ENCODE measurements at regions not wholly inside any gene's neighbourhood (a gene's known extent, or its start where the extent isn't known, plus 50 kb on each side); places are given as distances from the start of the nearest gene placed in this dataset.

DNA sequence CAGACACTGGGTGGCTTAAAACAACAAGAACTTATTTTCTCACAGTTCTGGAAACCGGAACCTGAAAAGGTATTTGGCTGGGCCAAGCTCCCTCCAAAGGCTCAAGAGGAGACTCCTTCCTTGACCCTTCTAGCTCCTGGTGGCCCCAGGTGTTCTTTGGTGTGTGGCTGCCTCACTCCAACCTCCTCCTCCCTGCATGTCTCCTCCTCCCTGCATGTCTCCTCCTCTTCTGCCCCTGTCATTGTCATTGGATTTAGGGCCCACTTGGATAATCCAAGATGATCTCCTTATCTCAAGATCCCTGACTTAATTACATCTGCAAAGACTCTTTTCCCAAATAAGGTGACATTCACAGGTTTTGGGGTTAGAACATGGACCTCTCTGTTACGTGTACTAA lies 69.8 kb upstream of the MFGE8 start:
- no peaks in the 10 kb centered on the region for H3K9me3 ChIP-seq (ENCODE audit: control insufficient read depth, insufficient read depth, low read depth, low read length)
- H4K20me1 ChIP-seq (ENCODE audit: control insufficient read depth, extremely low read depth, insufficient read depth, low read length), result no peaks in the 10 kb centered on the region
- no peak overlapping the region for H3K4me3 ChIP-seq (replicated peaks in 1 of 4; ENCODE audit: control extremely low read depth in 1 of 4, insufficient read depth in 1 of 4, low read depth in 3 of 4, low read length in 4 of 4)
- no peaks in the 10 kb centered on the region for H3K79me2 ChIP-seq (ENCODE audit: control insufficient read depth, insufficient read depth, low read length)
- H3K27me3 ChIP-seq (ENCODE audit: control insufficient read depth, insufficient read depth, low read length), result no peaks in the 10 kb centered on the region
- no peak overlapping the region for H3K9ac ChIP-seq (ENCODE audit: insufficient read depth, low read length)
- H3K4me1 ChIP-seq (ENCODE audit: control insufficient read depth, extremely low read depth, insufficient read depth, low read length), result peaks cover 15% of the 10 kb centered on the region
- no peaks in the 10 kb centered on the region for H3K36me3 ChIP-seq (ENCODE audit: control insufficient read depth, insufficient read depth, low read length)
- H3K27ac ChIP-seq (ENCODE audit: insufficient read depth, low read length), result no peak overlapping the region
- TF ChIP-seq EZH2 (IDR thresholded peaks at IDR 0.05; ENCODE audit: low read length, missing control alignments), result no peak
- TF ChIP-seq, protein P1, sequence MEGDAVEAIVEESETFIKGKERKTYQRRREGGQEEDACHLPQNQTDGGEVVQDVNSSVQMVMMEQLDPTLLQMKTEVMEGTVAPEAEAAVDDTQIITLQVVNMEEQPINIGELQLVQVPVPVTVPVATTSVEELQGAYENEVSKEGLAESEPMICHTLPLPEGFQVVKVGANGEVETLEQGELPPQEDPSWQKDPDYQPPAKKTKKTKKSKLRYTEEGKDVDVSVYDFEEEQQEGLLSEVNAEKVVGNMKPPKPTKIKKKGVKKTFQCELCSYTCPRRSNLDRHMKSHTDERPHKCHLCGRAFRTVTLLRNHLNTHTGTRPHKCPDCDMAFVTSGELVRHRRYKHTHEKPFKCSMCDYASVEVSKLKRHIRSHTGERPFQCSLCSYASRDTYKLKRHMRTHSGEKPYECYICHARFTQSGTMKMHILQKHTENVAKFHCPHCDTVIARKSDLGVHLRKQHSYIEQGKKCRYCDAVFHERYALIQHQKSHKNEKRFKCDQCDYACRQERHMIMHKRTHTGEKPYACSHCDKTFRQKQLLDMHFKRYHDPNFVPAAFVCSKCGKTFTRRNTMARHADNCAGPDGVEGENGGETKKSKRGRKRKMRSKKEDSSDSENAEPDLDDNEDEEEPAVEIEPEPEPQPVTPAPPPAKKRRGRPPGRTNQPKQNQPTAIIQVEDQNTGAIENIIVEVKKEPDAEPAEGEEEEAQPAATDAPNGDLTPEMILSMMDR (conservative IDR thresholded peaks at IDR 0.05 in 1 of 2, IDR thresholded peaks at IDR 0.05 in 1 of 2; ENCODE audit: low read depth in 1 of 2, low read length in 2 of 2), result no peak
- no peak for DNase-seq (ENCODE audit: low read depth in 2 of 2)
- no peak overlapping the region for H3K4me2 ChIP-seq (ENCODE audit: extremely low read depth, insufficient read depth, low read length)
- no peak overlapping the region for H2AFZ ChIP-seq (ENCODE audit: low read length)

DNA sequence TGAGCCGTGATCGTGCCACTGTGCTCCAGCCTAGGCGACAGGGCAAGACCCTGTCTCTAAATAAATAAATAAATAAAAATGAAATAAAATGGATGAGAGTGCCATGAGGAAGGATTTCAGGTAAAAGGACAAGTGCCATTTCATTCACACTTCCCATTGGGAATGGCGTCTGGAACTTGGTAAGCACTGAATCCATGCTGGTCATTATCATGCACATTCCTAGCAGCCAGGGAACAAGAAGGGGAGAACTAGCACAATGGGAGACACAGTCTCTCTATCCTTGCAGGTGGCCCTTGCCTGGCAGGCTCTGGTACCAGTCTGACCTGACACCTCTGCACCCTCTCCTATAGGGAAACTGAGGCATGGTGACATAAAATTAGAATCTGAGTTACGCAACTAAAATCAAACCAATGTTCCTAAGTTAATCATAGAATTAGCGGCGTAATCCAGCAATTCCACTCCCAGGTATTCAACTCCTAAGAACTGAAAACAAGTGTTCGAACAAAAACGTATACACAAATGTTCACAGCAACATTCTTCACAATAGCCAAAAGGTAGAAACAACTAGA lies 70.8 kb upstream of the MFGE8 start:
- no peak overlapping the region for H3K4me2 ChIP-seq (ENCODE audit: extremely low read depth, insufficient read depth, low read length)
- no peak overlapping the region for H2AFZ ChIP-seq (ENCODE audit: low read length)
- no peak overlapping the region for H3K27ac ChIP-seq (ENCODE audit: insufficient read depth, low read length)
- H3K36me3 ChIP-seq (ENCODE audit: control insufficient read depth, insufficient read depth, low read length), result no peaks in the 10 kb centered on the region
- no peaks in the 10 kb centered on the region for H3K9me3 ChIP-seq (ENCODE audit: control insufficient read depth, insufficient read depth, low read depth, low read length)
- H3K4me1 ChIP-seq (ENCODE audit: control insufficient read depth, extremely low read depth, insufficient read depth, low read length), result peaks cover 19% of the 10 kb centered on the region
- H4K20me1 ChIP-seq (ENCODE audit: control insufficient read depth, extremely low read depth, insufficient read depth, low read length), result no peaks in the 10 kb centered on the region
- no peaks in the 10 kb centered on the region for H3K27me3 ChIP-seq (ENCODE audit: control insufficient read depth, insufficient read depth, low read length)
- TF ChIP-seq, protein P1 (conservative IDR thresholded peaks at IDR 0.05 in 1 of 2, IDR thresholded peaks at IDR 0.05 in 1 of 2; ENCODE audit: low read depth in 1 of 2, low read length in 2 of 2), result no peak
- TF ChIP-seq EZH2 (IDR thresholded peaks at IDR 0.05; ENCODE audit: low read length, missing control alignments), result no peak
- no peak overlapping the region for H3K4me3 ChIP-seq (replicated peaks in 1 of 4; ENCODE audit: control extremely low read depth in 1 of 4, insufficient read depth in 1 of 4, low read depth in 3 of 4, low read length in 4 of 4)
- no peak overlapping the region for H3K9ac ChIP-seq (ENCODE audit: insufficient read depth, low read length)
- DNase-seq (ENCODE audit: low read depth in 2 of 2), result no peak
- no peaks in the 10 kb centered on the region for H3K79me2 ChIP-seq (ENCODE audit: control insufficient read depth, insufficient read depth, low read length)

DNA sequence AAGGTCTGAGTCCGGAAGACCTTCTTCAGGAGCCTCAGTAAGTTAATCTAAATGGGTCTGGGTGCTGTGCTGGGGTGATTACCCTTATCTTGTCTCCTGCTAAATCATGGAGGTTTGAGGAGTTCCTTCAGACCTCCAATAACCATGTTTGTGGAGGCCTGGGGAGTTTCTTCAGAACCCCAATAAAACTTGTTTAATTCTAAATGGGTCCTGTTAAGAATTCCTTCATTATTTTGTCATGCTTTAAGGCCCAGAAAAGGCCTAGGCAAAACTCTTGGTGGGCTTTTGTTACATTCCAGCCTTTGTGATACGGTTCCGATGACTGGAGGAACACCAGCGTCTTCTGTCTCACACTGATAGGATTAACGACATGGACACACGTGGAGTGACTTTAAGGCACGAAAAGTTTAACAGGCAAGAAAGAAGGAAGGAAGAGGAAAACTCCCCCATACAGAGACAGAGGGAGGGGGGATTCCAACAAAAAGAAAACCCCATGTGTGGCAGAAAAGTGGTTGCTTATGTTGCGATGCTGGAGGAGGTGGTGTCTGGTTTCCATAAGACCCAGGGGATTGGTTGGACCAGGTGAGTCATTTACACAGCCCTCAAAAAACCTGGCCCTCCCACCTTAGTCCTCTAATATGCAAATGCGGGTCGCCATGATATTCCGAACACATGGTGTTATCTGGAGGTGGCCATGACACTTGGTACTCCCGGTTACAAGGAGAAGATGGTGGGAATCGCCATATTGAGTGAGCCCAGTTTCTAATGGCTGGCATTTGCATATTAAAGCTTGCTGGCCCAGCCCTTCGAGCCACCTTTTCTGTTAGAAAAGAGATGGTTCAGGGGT lies 72.6 kb upstream of the MFGE8 start:
- peaks cover 27% of the 10 kb centered on the region for H3K4me1 ChIP-seq (ENCODE audit: control insufficient read depth, extremely low read depth, insufficient read depth, low read length)
- H3K4me2 ChIP-seq (ENCODE audit: extremely low read depth, insufficient read depth, low read length), result no peak overlapping the region
- no peak for TF ChIP-seq EZH2 (IDR thresholded peaks at IDR 0.05; ENCODE audit: low read length, missing control alignments)
- TF ChIP-seq, protein P1 (conservative IDR thresholded peaks at IDR 0.05 in 1 of 2, IDR thresholded peaks at IDR 0.05 in 1 of 2; ENCODE audit: low read depth in 1 of 2, low read length in 2 of 2), result no peak
- H2AFZ ChIP-seq (ENCODE audit: low read length), result no peak overlapping the region
- H3K4me3 ChIP-seq (replicated peaks in 1 of 4; ENCODE audit: control extremely low read depth in 1 of 4, insufficient read depth in 1 of 4, low read depth in 3 of 4, low read length in 4 of 4), result no peak overlapping the region
- no peak overlapping the region for H3K9ac ChIP-seq (ENCODE audit: insufficient read depth, low read length)
- no peaks in the 10 kb centered on the region for H3K27me3 ChIP-seq (ENCODE audit: control insufficient read depth, insufficient read depth, low read length)
- no peaks in the 10 kb centered on the region for H4K20me1 ChIP-seq (ENCODE audit: control insufficient read depth, extremely low read depth, insufficient read depth, low read length)
- H3K27ac ChIP-seq (ENCODE audit: insufficient read depth, low read length), result no peak overlapping the region
- H3K9me3 ChIP-seq (ENCODE audit: control insufficient read depth, insufficient read depth, low read depth, low read length), result no peaks in the 10 kb centered on the region
- DNase-seq (ENCODE audit: low read depth in 2 of 2), result no peak
- H3K79me2 ChIP-seq (ENCODE audit: control insufficient read depth, insufficient read depth, low read length), result no peaks in the 10 kb centered on the region
- H3K36me3 ChIP-seq (ENCODE audit: control insufficient read depth, insufficient read depth, low read length), result no peaks in the 10 kb centered on the region
